ENCODE measurements at regions not wholly inside any gene's neighbourhood (a gene's known extent, or its start where the extent isn't known, plus 50 kb on each side); places are given as distances from the start of the nearest gene placed in this dataset.
A peak's percentile ranks its signal among the peaks of the same experiment; 100 is the strongest.

GRCh38 chr13:106688940-106689339, 121.0 kb upstream of the ARGLU1 start:
- no peak overlapping the region for H3K27ac ChIP-seq (ENCODE audit: extremely low read depth, low read depth, low read length)
- H3K4me1 ChIP-seq (replicated peaks in 1 of 2; ENCODE audit: control insufficient read depth in 2 of 2, insufficient read depth in 2 of 2, low read length in 2 of 2), result no peaks in the 10 kb centered on the region
- no peak overlapping the region for H3K4me3 ChIP-seq
- ATAC-seq (no peak), FAIRE-seq (no peak), DNase-seq (ENCODE audit: extremely low read depth in 1 of 4, low spot score in 3 of 4) (no peak)
- no peaks in the 10 kb centered on the region for H3K79me2 ChIP-seq (ENCODE audit: control insufficient read depth, insufficient read depth, low read length)
- no TSS peak for BruUV-seq (replicated peaks)
- in situ Hi-C loops (cut with MboI), result no loop called here
- H3K36me3 ChIP-seq (ENCODE audit: control insufficient read depth, insufficient read depth, low read length), result no peaks in the 10 kb centered on the region
- TF ChIP-seq C11orf30 (IDR thresholded peaks at IDR 0.05; ENCODE audit: low read depth) (0 out of 2 replicates have a peak, but pooled peaks have one; percentile 17), GTF2B (IDR thresholded peaks at IDR 0.05; ENCODE audit: extremely low read depth, insufficient read length) (no peak), ZNF316 (IDR thresholded peaks at IDR 0.05) (peak; percentile 66; the same call in 1 of the 2 replicates), ZNF121 (CRISPR knock-in tag; conservative IDR thresholded peaks at IDR 0.05) (no peak), RFX5 (IDR thresholded peaks at IDR 0.05; ENCODE audit: low read depth, low read length) (no peak)
- H3K27me3 ChIP-seq (ENCODE audit: control insufficient read depth in 2 of 2, insufficient read depth in 2 of 2, low read length in 2 of 2), result no peaks in the 10 kb centered on the region
- no CpG with 5 or more reads among the region's 1 CpG for WGBS (ENCODE audit: insufficient coverage, low coverage, missing lambda C conversion rate)
- no peaks in the 10 kb centered on the region for H4K20me1 ChIP-seq (replicated peaks; ENCODE audit: control insufficient read depth, insufficient read depth, low read length)
- intact Hi-C loops (cut with micrococcal nuclease), result no loop called here
- no peaks in the 10 kb centered on the region for H3K9me1 ChIP-seq (ENCODE audit: control insufficient read depth, insufficient read depth, low read length)
- ChIA-PET CTCF (ENCODE audit: low intra/inter-chr PET ratio) (no interaction called here), POLR2A (interaction anchor here (0.8 kb wide), 1 partner anchor 95 kb away, joined by 5 read pairs; no protein-coding TSS in a partner anchor)
- H3K4me2 ChIP-seq (ENCODE audit: insufficient read depth, low read length), result no peak overlapping the region
- no peaks in the 10 kb centered on the region for H3K9me3 ChIP-seq (replicated peaks; ENCODE audit: control insufficient read depth, insufficient read depth, low read depth, low read length)
- no peak overlapping the region for H2AFZ ChIP-seq (ENCODE audit: low read depth, low read length)
- H3K9ac ChIP-seq (ENCODE audit: insufficient read depth in 1 of 2, low read depth in 2 of 2, low read length in 2 of 2), result no peak overlapping the region

GRCh38 chr13:106686163-106686562, 118.2 kb upstream of the ARGLU1 start:
- no peak overlapping the region for H3K27ac ChIP-seq (ENCODE audit: extremely low read depth, low read depth, low read length)
- CTCF ChIA-PET (ENCODE audit: low intra/inter-chr PET ratio), result no interaction called here
- H4K20me1 ChIP-seq (replicated peaks; ENCODE audit: control insufficient read depth, insufficient read depth, low read length), result no peaks in the 10 kb centered on the region
- in situ Hi-C loops (cut with MboI) (no loop called here), intact Hi-C loops (cut with micrococcal nuclease) (no loop called here)
- no peak overlapping the region for H3K4me2 ChIP-seq (ENCODE audit: insufficient read depth, low read length)
- no peak for TF ChIP-seq CREB5 (CRISPR knock-in tag; IDR thresholded peaks at IDR 0.05)
- no peak for TF ChIP-seq ZNF444 (CRISPR knock-in tag; IDR thresholded peaks at IDR 0.05)
- TF ChIP-seq RHOXF2B (CRISPR knock-in tag; conservative IDR thresholded peaks at IDR 0.05), result no peak
- TF ChIP-seq ARID3B (CRISPR knock-in tag; IDR thresholded peaks at IDR 0.05; ENCODE audit: borderline replicate concordance), result no peak
- no peak for TF ChIP-seq HDAC2 (IDR thresholded peaks at IDR 0.05)
- TF ChIP-seq PPARD (CRISPR knock-in tag; IDR thresholded peaks at IDR 0.05), result no peak
- TF ChIP-seq TCF7L2 (IDR thresholded peaks at IDR 0.05; ENCODE audit: low read depth, low read length), result no peak
- TF ChIP-seq ZBTB1 (CRISPR knock-in tag; IDR thresholded peaks at IDR 0.05; ENCODE audit: borderline replicate concordance, low read depth), result no peak
- TF ChIP-seq KLF6 (CRISPR knock-in tag; IDR thresholded peaks at IDR 0.05; ENCODE audit: borderline replicate concordance), result no peak
- FAIRE-seq (no peak), ATAC-seq (no peak), DNase-seq (ENCODE audit: extremely low read depth in 1 of 4, low spot score in 3 of 4) (no peak)
- POLR2A ChIA-PET, result no interaction called here
- H2AFZ ChIP-seq (ENCODE audit: low read depth, low read length), result no peak overlapping the region
- no TSS peak for BruUV-seq (replicated peaks)
- 0% methylated on average over 3 of the region's 3 CpGs for WGBS (ENCODE audit: insufficient coverage, low coverage, missing lambda C conversion rate)
- no peak overlapping the region for H3K9ac ChIP-seq (ENCODE audit: insufficient read depth in 1 of 2, low read depth in 2 of 2, low read length in 2 of 2)
- no peaks in the 10 kb centered on the region for H3K36me3 ChIP-seq (ENCODE audit: control insufficient read depth, insufficient read depth, low read length)
- H3K4me1 ChIP-seq (replicated peaks in 1 of 2; ENCODE audit: control insufficient read depth in 2 of 2, insufficient read depth in 2 of 2, low read length in 2 of 2), result no peaks in the 10 kb centered on the region
- no peaks in the 10 kb centered on the region for H3K9me1 ChIP-seq (ENCODE audit: control insufficient read depth, insufficient read depth, low read length)
- H3K4me3 ChIP-seq, result no peak overlapping the region
- H3K9me3 ChIP-seq (replicated peaks; ENCODE audit: control insufficient read depth, insufficient read depth, low read depth, low read length), result no peaks in the 10 kb centered on the region
- H3K79me2 ChIP-seq (ENCODE audit: control insufficient read depth, insufficient read depth, low read length), result no peaks in the 10 kb centered on the region
- H3K27me3 ChIP-seq (ENCODE audit: control insufficient read depth in 2 of 2, insufficient read depth in 2 of 2, low read length in 2 of 2), result no peaks in the 10 kb centered on the region

Measured in K562 (cell line).